DMS153 treated with DMSO at 0.1 percent for 48 hours (cell line): ENCODE measurements at regions not wholly inside any gene's neighbourhood (a gene's known extent, or its start where the extent isn't known, plus 50 kb on each side); places are given as distances from the start of the nearest gene placed in this dataset.
A peak's percentile ranks its signal among the peaks of the same experiment; 100 is the strongest.

Experiments
- DNase-seq: peaks from one replicate; lab custom pipeline; 2025; ENCODE audit not compliant: unreplicated experiment; lab: John Stamatoyannopoulos, UW

DNA sequence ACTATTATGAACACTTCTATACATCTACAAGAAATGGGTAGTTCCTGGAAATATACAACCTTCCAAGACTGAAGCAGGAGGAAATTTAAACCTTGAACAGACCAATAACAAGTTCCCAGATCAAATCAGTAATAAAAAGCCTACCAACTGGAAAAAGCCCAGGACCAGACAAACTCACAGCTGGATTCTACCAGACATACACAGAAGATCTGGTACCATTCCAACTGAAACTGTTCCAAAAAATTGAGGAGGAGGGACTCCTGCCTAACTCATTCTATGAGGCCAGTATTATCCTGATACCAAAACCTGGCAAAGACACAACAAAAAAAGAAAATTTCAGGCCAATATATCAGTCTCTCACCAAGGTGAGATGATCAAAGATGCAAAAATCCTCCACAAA lies 189.4 kb downstream of the RPS29 start:
- no peak for DNase-seq

DNA sequence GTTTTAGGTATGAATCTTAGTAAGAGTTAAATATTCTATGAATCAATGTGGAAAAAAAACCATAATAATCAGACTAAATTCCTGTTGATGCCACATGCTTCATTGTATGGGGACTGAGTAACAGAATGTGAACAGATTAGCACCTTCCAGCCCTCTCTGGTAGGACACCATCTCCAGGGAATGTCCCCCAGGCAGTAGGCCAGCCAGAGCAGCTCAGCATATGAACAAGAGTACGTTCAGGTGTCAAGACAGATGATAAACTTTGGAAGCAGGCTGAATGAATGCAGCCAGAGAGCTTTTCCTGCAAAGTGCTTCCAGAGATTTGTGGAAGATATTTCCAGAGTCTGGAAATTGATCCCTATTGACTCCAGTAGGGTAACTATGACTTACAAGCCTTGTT lies 204.4 kb downstream of the RPS29 start:
- DNase-seq, result no peak

DNA sequence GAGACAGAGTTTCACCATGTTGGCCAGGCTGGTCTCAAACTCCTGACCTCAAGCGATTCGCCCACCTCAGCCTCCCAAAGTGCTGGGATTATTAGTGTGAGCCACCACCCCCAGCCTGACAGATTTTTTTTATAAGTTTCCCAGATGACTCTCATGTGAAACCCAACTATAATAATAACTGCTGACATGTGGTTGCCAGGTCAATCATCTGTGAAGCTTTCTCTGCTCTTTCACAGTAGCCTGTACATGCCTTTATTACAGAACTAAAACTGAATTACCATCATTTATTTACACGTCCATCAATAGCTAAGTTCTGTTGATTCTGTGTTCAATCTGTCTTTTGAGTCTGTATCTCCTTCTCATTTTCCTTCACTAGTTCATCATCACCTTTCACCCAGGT lies 218.5 kb downstream of the RPS29 start:
- no peak for DNase-seq

DNA sequence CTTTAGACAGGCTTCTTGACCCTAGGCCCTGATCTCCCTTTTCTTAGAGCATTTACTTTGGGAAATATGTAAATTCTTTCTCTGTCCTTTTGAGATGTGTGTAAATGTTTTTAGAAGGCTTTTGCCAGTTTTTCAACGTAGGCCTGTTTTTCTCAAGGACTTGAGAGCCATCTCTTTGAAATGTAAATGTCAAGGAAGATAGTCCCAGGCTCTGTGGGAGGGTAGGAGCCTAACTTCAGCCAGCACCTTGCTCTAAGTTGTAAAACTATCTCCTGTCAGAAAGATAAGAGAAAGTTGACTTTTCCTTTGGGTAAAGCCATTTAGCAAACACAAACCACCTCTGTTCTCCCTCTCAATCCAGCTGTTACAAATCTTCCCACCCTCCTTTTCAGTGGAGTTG lies 219.8 kb downstream of the RPS29 start:
- DNase-seq, result no peak

DNA sequence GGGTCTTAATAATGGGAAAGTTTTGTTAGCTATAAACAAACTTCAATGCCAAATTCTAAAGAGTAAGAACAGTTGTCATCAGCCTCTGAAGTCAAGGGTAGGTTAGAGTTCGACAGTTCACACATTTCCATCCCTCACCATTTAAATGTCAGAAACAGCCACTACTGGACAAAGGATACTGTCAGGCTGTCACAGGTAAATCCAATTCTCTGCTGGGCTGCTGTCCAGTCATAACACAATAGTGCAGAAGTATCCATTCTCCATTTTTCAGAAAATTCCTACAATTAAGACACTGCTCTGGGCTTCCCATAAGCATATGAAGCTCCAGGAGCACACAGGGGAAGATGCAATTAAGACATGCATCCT lies 221.4 kb downstream of the RPS29 start:
- DNase-seq, result no peak

DNA sequence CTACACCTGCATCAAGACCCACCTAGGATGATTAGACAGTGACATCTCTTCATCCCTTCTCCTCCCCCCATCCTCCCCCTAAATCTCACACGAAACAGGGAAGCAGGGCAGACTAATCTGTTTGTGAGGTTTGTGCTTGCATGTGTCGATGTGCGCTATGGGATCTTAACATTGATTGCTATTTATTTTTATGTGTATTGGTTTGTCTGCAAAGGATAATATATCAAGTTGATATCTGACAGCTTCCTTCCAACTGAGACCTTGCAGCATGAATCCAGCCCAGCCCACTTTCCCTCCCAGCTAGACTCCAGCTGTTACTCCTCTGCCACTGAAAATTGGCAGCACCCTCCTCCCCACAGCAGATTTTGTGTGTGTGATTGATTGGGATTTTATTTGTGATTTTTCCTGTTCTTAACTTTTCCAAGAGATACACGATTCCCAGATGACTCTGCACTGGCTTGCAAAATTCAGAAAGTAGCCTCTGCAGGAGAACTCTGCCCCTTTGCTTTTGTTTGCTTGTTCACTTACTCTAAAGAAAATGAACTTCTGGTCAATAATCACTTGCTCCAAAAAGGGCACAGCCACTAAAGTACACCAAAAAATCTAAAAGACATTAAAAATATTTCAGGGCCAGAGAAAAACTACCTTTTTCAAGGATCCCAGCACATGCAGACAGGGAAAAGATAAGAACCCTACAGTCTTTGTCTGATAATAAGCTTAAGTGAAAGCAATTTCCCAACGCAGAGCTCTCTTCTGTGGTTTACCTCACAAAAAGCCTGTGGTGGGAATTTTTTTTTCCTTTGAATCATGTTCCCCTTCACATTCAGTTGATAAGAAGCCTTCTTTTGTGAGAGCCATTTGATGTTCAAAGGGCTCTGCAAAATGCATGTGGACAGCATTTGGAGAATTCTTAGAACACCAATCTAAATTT lies 222.1 kb downstream of the RPS29 start:
- DNase-seq, result no peak

DNA sequence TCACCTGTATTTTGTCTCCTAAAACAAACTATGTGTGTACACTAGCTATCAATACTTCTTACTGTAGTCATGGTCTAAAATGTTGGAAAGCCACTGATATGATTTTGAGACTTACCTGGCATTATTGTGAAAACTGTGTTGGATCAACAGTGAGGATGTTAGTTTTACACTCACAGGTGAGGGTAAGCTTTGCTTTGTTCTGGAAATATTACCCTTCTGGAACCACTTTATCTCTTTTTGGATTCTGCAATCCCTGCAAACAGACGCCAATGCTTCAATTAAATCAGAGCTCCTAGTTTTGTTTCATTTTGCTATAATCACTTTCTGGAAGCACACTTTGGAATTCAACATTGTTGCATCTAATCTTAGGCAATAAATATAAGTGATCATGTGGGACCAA lies 223.3 kb downstream of the RPS29 start:
- no peak for DNase-seq

DNA sequence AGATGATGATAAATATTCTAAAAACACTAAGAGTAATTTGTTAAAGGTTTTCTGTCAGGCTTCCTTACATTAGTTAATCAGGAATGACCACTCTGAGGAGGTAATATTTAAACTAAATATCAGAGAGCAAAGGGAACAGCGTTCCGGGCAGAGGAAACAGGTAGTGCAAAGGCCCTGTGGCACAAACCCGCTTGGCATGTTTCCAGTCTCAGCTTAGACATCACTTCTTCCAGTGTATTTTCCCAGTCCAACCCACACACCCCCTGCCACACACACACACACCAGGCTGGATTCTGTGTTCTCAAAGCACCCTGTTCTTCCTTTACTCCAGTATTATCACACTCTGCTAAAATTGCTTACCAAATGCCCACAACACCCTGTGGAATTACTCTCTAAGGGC lies 247.1 kb downstream of the RPS29 start:
- no peak for DNase-seq

DNA sequence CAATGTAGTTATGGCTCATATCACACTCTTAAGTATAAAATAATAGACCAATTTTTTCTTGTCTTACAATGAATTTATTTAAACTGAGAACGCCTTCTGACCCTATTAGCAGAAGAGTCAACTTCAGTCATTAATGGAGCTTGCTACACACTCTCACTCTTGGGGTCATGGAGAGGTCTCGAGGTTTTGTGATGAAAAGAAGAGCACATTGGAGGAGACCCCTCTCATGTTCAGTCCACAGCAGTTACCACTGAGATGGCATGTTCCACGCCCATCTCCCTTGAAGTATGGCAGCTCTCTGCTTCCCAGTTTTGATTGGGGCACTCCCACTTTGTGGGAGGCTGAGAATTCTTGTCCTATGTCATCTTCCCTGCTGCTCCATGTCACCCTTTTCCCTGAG lies 266.4 kb downstream of the RPS29 start:
- no peak for DNase-seq

DNA sequence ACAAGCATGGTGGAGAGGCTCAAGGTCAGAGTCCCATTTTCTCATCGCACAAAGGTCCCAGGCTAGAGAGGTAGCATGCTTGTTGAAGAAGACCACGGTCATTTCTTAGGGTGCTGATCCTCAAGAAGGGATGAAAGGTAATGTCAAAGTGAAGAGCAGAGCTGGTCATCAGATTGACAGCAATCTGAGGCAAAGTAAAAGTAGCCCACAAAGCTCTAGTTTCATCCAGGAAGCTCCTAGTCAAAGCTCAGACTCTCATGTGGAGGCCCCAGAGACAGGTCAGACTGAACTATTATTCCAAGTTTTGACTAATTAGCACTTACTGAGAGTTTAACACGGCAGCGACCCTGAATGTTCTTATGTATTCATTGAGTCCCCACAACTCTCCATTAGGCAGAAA lies 270.6 kb downstream of the RPS29 start:
- no peak for DNase-seq

DNA sequence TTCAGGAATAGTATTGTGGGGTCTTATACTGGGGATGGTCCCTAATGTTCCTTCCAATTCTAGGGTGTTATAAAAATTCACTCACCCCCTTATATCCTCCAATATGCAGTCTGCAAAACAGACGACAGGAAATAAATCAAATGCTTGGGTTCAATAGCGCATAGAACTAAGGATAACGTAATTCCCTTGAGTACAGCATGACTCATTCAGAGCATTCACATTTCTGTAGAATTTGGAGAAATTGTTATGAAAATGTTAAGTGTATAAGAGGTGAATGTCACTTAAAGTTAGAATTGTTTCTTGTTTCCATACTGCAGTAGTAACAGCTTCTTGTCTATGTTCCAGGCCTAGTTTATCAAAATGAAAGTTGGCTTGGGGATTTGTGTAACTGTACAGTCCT lies 271.4 kb downstream of the RPS29 start:
- DNase-seq, result no peak

DNA sequence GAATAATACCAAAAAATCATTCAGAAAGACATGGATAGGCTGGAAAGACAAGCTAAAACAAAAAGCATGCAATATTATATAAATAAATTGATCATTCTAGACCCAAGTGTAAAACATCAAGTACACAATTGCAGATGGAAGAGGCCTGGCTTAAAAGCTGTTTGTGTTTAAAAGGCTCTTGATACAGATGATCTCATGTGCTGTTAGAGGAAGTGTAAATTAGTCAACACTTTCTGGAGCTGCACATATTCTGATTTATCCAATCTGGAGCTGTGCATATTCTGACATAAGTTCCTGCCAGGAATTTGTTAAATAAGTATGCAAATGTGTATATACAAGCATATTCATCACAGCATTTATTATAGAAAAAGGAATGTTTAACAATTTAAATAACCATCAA lies 273.1 kb downstream of the RPS29 start:
- no peak for DNase-seq

DNA sequence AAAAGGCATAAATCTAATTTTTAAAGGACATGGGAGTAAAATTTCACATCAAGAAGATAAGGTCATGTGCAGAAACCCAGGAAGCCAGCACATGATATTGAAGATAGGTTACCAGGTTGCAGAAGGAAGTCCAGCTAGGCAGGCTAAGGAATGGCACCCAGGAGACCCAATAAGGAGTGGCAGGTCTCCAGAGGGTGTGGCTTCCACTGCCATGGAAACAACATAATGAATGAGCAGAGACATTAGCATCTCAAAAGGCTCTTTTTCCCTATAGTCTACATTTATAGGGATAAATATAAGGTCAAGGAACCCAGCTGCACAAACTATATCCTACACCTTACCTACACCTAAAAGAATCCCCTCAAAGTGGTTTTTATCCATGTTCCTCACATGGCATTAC lies 275.9 kb downstream of the RPS29 start:
- no peak for DNase-seq

DNA sequence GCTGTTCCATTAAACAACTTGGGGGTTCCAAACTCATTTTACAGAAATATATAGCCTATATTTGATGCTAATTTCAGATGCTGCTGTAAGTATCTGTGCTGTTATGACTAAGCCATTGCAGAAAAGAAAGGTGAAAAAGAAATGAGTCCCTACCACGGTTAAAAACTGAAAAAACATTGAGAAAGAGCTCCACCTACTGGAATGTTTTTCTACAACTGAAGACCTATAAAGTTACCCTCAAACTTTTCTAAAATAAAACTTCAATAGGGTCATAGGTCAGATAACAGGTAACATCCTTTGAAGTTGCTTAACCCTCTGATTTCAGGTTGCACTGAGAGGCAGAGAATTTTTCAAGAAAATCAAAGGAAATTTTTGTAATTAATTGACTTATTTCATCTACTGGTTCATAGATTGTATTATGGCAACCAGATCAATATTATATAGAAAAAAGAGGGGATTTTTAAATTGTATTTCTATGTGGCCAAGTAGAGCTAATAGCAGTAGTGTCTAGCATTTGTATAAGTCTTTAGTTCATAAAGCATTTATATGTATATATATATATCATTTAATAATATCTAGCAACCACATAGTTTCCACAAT lies 279.9 kb downstream of the RPS29 start:
- peak; percentile 2 for DNase-seq

DNA sequence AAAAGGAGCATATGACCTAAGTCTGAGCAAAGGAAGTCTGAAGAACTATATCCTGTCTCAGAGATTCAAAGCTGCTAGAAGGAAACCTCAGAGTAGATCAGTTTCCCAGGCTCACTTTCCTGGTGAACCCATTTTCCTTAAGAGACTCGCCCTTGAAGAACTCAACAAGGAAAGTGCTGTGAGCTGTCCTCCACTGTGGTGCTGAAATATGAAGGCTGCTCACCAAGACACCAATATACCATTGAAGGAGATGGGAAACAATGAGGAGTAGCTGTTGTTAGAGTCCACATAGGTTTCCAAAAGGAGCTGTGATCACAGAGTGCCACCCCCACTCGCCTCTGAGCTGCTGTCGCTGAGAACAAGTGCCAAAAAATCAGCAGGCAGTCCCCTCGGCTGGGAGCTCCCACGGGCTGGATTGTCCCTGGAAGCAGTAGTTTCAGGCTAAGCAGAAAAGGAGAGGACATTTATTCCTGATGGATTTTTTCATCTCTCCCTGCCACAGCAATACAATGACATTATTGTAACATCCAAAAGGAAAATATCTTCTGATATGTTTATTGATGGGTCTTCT lies 282.1 kb downstream of the RPS29 start:
- DNase-seq, result no peak

DNA sequence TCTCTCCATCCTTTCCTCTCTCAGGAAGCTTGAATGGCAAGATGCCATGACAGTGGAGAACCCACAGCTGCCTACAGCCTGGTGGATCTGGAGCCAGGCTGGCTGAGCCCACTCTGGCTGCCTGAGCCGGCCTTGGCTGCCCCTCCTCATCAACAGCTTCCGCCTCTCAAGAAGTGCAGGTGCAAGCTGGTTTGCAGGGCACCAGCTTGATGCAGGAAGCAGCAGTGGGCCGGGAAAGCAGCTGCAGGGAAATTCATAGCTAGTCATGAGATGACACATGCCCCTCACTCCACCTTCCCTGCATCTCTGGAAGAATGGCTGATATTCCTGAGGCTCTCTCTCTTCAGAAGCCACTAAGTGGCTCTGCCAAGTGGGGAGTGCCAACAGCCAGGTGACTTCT lies 289.1 kb downstream of the RPS29 start:
- DNase-seq, result no peak

DNA sequence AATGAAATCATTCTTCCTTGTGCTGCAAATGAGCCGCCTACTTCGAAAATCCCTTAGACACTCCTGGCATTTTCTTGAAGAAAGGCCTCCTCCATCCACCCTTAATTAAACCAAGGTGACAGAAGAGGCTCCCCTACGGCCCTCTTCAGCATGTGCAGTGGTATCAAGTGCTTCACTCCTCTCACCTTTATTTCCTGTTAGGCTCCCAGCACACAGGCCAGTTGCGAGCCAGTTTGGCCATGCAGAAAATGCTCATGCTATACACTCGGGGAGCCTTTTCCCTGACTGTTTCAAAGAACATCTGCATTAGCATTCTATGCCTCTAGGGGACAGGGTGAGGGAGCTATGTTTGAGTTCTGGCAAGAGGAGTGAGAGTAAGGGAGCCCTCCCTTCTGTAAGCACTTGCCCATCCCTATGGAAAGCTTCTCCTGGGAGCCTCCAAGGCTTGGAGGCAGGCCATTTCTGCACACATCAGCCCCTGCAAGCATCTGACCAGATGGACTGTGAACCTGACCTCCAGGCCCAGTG lies 291.5 kb downstream of the RPS29 start:
- no peak for DNase-seq

DNA sequence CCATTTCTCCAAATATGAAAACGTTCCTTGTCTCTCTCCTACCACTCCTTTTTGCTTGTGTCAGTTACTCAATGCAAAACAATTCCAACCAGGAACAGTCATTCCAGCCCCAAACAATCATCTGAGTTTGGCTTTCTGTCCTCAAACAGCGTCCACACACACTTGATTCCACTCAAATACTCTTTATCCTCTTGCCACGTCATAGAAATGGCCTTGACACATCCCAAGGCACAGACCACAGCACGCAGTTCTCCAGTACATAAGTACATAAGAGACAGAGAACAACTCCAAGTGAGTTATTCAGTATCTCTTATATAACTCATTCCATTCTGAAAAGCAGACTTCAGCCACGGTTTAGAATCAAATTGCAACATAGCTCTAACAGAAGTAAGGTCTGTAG lies 299.2 kb downstream of the RPS29 start:
- no peak for DNase-seq

DNA sequence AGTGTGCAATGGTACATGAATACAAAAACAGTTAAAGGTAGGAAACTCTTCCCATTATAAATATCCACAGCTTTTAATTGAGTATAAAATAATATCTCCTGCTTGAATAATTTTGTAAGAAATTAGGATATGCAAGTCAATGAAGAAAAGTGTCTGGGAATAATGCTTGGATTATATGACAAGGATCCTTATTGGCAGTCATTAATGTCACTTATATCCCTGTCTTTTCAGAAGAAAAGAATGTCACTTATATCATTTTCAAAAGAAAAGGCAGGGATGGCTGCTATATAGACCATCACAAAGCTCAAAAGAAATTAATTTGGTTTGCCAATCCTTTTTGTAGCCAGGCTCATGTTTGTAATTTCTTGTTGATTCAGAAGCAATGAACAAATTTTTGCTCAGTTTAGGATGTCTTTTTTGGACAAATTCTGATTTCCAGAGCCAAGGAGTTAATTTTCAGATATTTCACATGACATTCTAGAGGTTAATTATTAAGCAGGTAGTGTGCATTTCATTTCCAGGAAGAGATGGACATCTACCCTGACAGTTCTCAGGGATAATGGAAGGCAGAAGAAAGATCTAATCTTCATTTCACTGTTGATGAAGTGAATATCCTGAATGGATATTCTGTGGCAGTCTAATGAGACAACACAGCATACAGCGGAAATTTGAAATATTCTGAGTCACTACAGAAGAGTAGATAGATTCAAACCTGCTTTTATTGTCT lies 299.8 kb downstream of the RPS29 start:
- DNase-seq, result no peak

DNA sequence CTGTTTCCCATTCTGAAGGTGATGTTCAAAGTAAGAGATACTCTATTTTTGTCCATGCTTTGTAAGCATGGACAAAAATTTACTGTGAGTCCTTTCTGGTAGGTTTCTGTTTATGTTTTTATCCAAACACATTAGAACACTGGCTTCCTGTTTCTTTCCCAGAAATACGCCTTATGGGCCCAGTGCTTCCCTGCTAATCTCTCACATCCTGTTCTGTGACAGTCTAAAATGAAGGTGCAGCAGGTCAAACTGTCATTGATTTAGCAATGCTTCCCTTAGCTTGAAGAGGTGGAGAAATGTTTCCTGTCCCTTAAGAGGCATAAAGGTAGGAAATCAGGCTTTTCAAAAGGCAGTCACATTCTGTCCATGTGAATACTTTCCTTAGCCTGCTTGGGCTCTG lies 305.6 kb downstream of the RPS29 start:
- DNase-seq, result no peak

DNA sequence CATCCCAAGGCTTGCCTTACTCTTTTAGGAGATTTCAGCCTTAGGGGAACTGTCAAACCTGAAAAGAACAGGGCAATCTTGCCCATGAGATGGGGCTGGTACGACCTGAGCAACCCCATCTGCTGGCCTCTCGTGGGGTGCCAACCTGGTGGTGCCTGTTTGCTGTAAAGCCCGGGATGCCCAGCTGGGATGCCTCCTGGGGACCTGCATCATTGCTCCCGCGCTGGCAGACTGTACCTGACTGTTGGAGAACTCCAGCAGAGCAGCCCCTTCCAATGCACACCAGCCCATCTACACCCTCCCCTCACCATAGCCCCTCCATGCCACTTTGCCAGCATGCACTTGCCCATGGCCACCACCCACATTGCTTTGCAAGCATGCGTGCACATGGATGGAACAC lies 335.7 kb downstream of the RPS29 start:
- DNase-seq, result no peak

DNA sequence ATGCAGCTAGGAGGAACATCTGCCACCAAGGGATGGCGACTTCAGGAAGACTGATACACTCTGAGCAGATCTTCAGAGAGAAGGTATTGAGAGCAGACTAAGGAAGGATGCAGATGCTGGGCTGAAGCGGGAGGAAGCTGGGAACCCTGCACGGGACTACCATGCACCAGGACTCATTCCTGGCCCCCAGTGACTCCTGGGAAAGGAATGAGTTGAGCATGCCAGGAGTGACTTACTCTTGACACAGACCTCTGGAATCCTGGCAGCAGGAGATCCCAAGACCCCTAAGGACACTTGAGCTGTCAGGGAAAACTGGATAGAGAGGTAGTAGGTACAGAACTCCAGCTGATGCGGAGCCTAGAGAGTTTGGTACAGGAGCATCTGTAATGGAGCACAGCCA lies 336.1 kb downstream of the RPS29 start:
- no peak for DNase-seq
